Endothelial cell of umbilical vein (primary cell): ENCODE measurements at regions not wholly inside any gene's neighbourhood (a gene's known extent, or its start where the extent isn't known, plus 50 kb on each side); places are given as distances from the start of the nearest gene placed in this dataset.

ENCODE experiments used
- CTCF ChIP-seq, 2 donors: IDR thresholded peaks; 1 replicate in 1 of 2; 2 replicates in 1 of 2; pipeline ENCODE4 v1.5.1; 2011; ENCODE audit warnings: low read length in 2 of 2, mild to moderate bottlenecking in 2 of 2, moderate library complexity in 2 of 2, control low read depth in 1 of 2, inconsistent platforms in 1 of 2, low read depth in 1 of 2; ENCODE audit not compliant: insufficient read depth in 1 of 2; ENCODE audit errors: extremely low read depth in 1 of 2
- MYC ChIP-seq: IDR thresholded peaks from one replicate; pipeline ENCODE4 v1.6.1; 2011; ENCODE audit warnings: mild to moderate bottlenecking, low read depth, low read length
- POLR2A ChIP-seq: IDR thresholded peaks from 2 replicates; pipeline ENCODE4 v1.6.1; 2012; ENCODE audit warnings: low read depth, mild to moderate bottlenecking, control low read depth, low read length

GRCh38 chr7:84701524-84702306 lies 485.1 kb downstream of the SEMA3D start:
- TF ChIP-seq POLR2A = no peak
- no peak for TF ChIP-seq CTCF (IDR thresholded peaks at IDR 0.05; ENCODE audit: extremely low read depth in 1 of 2, insufficient read depth in 1 of 2, low read depth in 1 of 2, low read length in 2 of 2)
- no peak for TF ChIP-seq MYC
